ENCODE measurements at regions not wholly inside any gene's neighbourhood (a gene's known extent, or its start where the extent isn't known, plus 50 kb on each side); places are given as distances from the start of the nearest gene placed in this dataset.
"Not testable (repeated sequence)": the region's sequence is repeated elsewhere in the genome, so short reads cannot be mapped to it uniquely, and the experiment has no call there.

- ATAC-seq (replicated peaks) = no peak
Measured at GRCh38 chr11:96736601-96737000, 346.8 kb downstream of the JRKL start.

GRCh38 chr11:96738311-96738710 lies 348.5 kb downstream of the JRKL start:
- Mint-ChIP-seq H3K36me3 (ENCODE audit: low read depth) (no peaks in the 10 kb centered on the region), H3K9me3 (peaks cover 10% of the 10 kb centered on the region), H3K4me3 (no peak overlapping the region), H3K4me1 (no peaks in the 10 kb centered on the region), H3K27ac (no peak overlapping the region), H3K27me3 (peaks cover 4% of the 10 kb centered on the region)
- ATAC-seq (replicated peaks) = no peak

More at GRCh38 chr11:96736601-96737000, 346.8 kb downstream of the JRKL start:
- no peak overlapping the region for H3K4me3 Mint-ChIP-seq
- no peaks in the 10 kb centered on the region for H3K4me1 Mint-ChIP-seq
- H3K27me3 Mint-ChIP-seq = no peaks in the 10 kb centered on the region
- peaks cover 4% of the 10 kb centered on the region for H3K9me3 Mint-ChIP-seq
- no peaks in the 10 kb centered on the region for H3K36me3 Mint-ChIP-seq (ENCODE audit: low read depth)
- H3K27ac Mint-ChIP-seq = no peak overlapping the region

- H3K9me3 Mint-ChIP-seq = peaks cover 10% of the 10 kb centered on the region
- H3K4me3 Mint-ChIP-seq = no peak overlapping the region
- H3K4me1 Mint-ChIP-seq = no peaks in the 10 kb centered on the region
- no peaks in the 10 kb centered on the region for H3K36me3 Mint-ChIP-seq (ENCODE audit: low read depth)
- H3K27ac Mint-ChIP-seq = no peak overlapping the region
- no peak for ATAC-seq (replicated peaks)
- peaks cover 4% of the 10 kb centered on the region for H3K27me3 Mint-ChIP-seq
Measured at GRCh38 chr11:96741068-96741467, 351.3 kb downstream of the JRKL start.

- Mint-ChIP-seq H3K27ac (no peak overlapping the region), H3K9me3 (peaks cover 6% of the 10 kb centered on the region), H3K36me3 (ENCODE audit: low read depth) (no peaks in the 10 kb centered on the region), H3K27me3 (peaks cover 4% of the 10 kb centered on the region), H3K4me1 (no peaks in the 10 kb centered on the region), H3K4me3 (no peak overlapping the region)
- no peak for ATAC-seq (replicated peaks)
Measured at GRCh38 chr11:96744697-96745096, 354.9 kb downstream of the JRKL start.

- Mint-ChIP-seq H3K36me3 (ENCODE audit: low read depth) (no peaks in the 10 kb centered on the region), H3K9me3 (no peaks in the 10 kb centered on the region), H3K4me1 (no peaks in the 10 kb centered on the region), H3K4me3 (no peak overlapping the region), H3K27me3 (no peaks in the 10 kb centered on the region), H3K27ac (no peak overlapping the region)
- no peak for ATAC-seq (replicated peaks)
Measured at GRCh38 chr11:96748639-96749370, 359.0 kb downstream of the JRKL start.

- H3K4me1 Mint-ChIP-seq; H3K4me3 Mint-ChIP-seq; H3K36me3 Mint-ChIP-seq (ENCODE audit: low read depth); H3K27me3 Mint-ChIP-seq; H3K27ac Mint-ChIP-seq; H3K9me3 Mint-ChIP-seq; ATAC-seq (replicated peaks): not testable (repeated sequence)
Measured at GRCh38 chr11:96751807-96752206, 362.0 kb downstream of the JRKL start.

- Mint-ChIP-seq H3K36me3 (ENCODE audit: low read depth) (no peaks in the 10 kb centered on the region), H3K4me3 (no peak overlapping the region), H3K4me1 (no peaks in the 10 kb centered on the region), H3K27me3 (no peaks in the 10 kb centered on the region), H3K9me3 (peaks cover 3% of the 10 kb centered on the region), H3K27ac (no peak overlapping the region)
- no peak for ATAC-seq (replicated peaks)
Measured at GRCh38 chr11:96752221-96752620, 362.4 kb downstream of the JRKL start.

GRCh38 chr11:96753997-96754396 lies 364.2 kb downstream of the JRKL start:
- no peak for ATAC-seq (replicated peaks)
- H3K4me3 Mint-ChIP-seq = no peak overlapping the region
- no peaks in the 10 kb centered on the region for H3K27me3 Mint-ChIP-seq
- H3K4me1 Mint-ChIP-seq = no peaks in the 10 kb centered on the region
- peaks cover 6% of the 10 kb centered on the region for H3K9me3 Mint-ChIP-seq
- no peaks in the 10 kb centered on the region for H3K36me3 Mint-ChIP-seq (ENCODE audit: low read depth)
- no peak overlapping the region for H3K27ac Mint-ChIP-seq

- no peak overlapping the region for H3K4me3 Mint-ChIP-seq
Measured at GRCh38 chr11:96755209-96755608, 365.4 kb downstream of the JRKL start.

GRCh38 chr11:96755752-96756151 lies 365.9 kb downstream of the JRKL start:
- Mint-ChIP-seq H3K4me3 (no peak overlapping the region), H3K9me3 (peaks cover 6% of the 10 kb centered on the region), H3K36me3 (ENCODE audit: low read depth) (no peaks in the 10 kb centered on the region), H3K27ac (no peak overlapping the region), H3K4me1 (no peaks in the 10 kb centered on the region), H3K27me3 (no peaks in the 10 kb centered on the region)
- no peak for ATAC-seq (replicated peaks)

More at GRCh38 chr11:96755209-96755608, 365.4 kb downstream of the JRKL start:
- Mint-ChIP-seq H3K36me3 (ENCODE audit: low read depth) (no peaks in the 10 kb centered on the region), H3K27me3 (no peaks in the 10 kb centered on the region), H3K4me1 (no peaks in the 10 kb centered on the region), H3K27ac (no peak overlapping the region), H3K9me3 (peaks cover 6% of the 10 kb centered on the region)
- no peak for ATAC-seq (replicated peaks)

- Mint-ChIP-seq H3K9me3 (peaks cover 6% of the 10 kb centered on the region), H3K4me3 (no peak overlapping the region), H3K27ac (no peak overlapping the region), H3K36me3 (ENCODE audit: low read depth) (no peaks in the 10 kb centered on the region), H3K27me3 (no peaks in the 10 kb centered on the region), H3K4me1 (no peaks in the 10 kb centered on the region)
- ATAC-seq (replicated peaks) = no peak
Measured at GRCh38 chr11:96758957-96759356, 369.1 kb downstream of the JRKL start.

GRCh38 chr11:96760306-96760705 lies 370.5 kb downstream of the JRKL start:
- Mint-ChIP-seq H3K4me1 (no peaks in the 10 kb centered on the region), H3K36me3 (ENCODE audit: low read depth) (no peaks in the 10 kb centered on the region), H3K27me3 (no peaks in the 10 kb centered on the region), H3K27ac (no peak overlapping the region), H3K9me3 (peaks cover 3% of the 10 kb centered on the region), H3K4me3 (no peak overlapping the region)
- no peak for ATAC-seq (replicated peaks)

GRCh38 chr11:96760815-96761214 lies 371.0 kb downstream of the JRKL start:
- H3K9me3 Mint-ChIP-seq = peaks cover 3% of the 10 kb centered on the region
- no peaks in the 10 kb centered on the region for H3K27me3 Mint-ChIP-seq
- no peak overlapping the region for H3K27ac Mint-ChIP-seq
- H3K36me3 Mint-ChIP-seq (ENCODE audit: low read depth) = no peaks in the 10 kb centered on the region
- ATAC-seq (replicated peaks) = no peak
- H3K4me1 Mint-ChIP-seq = no peaks in the 10 kb centered on the region
- H3K4me3 Mint-ChIP-seq = no peak overlapping the region

GRCh38 chr11:96761451-96761850 lies 371.6 kb downstream of the JRKL start:
- ATAC-seq (replicated peaks) = no peak
- H3K4me3 Mint-ChIP-seq = no peak overlapping the region
- no peaks in the 10 kb centered on the region for H3K4me1 Mint-ChIP-seq
- H3K27ac Mint-ChIP-seq = no peak overlapping the region
- H3K36me3 Mint-ChIP-seq (ENCODE audit: low read depth) = no peaks in the 10 kb centered on the region
- no peaks in the 10 kb centered on the region for H3K27me3 Mint-ChIP-seq
- peaks cover 3% of the 10 kb centered on the region for H3K9me3 Mint-ChIP-seq

GRCh38 chr11:96763244-96763643 lies 373.4 kb downstream of the JRKL start:
- no peak for ATAC-seq (replicated peaks)
- Mint-ChIP-seq H3K4me3 (no peak overlapping the region), H3K36me3 (ENCODE audit: low read depth) (no peaks in the 10 kb centered on the region), H3K4me1 (no peaks in the 10 kb centered on the region), H3K27ac (no peak overlapping the region), H3K27me3 (no peaks in the 10 kb centered on the region), H3K9me3 (peaks cover 3% of the 10 kb centered on the region)

- Mint-ChIP-seq H3K27ac (no peak overlapping the region), H3K9me3 (peaks cover 5% of the 10 kb centered on the region), H3K36me3 (ENCODE audit: low read depth) (no peaks in the 10 kb centered on the region), H3K4me3 (no peak overlapping the region), H3K27me3 (no peaks in the 10 kb centered on the region), H3K4me1 (no peaks in the 10 kb centered on the region)
- no peak for ATAC-seq (replicated peaks)
Measured at GRCh38 chr11:96778272-96778671, 388.5 kb downstream of the JRKL start.
